ENCODE measurements at regions not wholly inside any gene's neighbourhood (a gene's known extent, or its start where the extent isn't known, plus 50 kb on each side); places are given as distances from the start of the nearest gene placed in this dataset.

DNA sequence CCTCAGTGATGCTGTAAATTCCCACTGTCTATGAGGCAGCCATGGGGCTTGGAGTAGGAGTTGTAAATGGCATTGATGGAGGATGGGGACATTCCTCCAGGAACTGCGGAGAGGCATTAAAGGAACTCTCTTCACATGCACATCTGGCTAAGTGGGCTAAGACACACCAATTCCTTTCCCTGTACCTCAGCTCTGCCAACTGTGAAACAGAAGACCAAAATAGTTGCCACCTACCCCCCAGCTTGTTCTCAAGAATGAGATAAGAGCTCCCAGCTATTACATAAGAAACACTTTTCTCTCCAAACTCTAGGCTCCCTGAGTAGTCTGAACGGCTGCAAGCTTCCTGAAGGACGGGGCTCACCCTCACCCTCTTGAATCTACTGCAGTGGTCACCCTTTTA, 144.6 kb upstream of the SLC30A5 start (continued):
- no peak for TF ChIP-seq POLR2AphosphoS5 (IDR thresholded peaks at IDR 0.05; ENCODE audit: low read depth)
- TF ChIP-seq CREB1 (CRISPR knock-in tag; IDR thresholded peaks at IDR 0.05; ENCODE audit: low read depth), result no peak
- no peak for TF ChIP-seq ZNF331 (CRISPR knock-in tag; IDR thresholded peaks at IDR 0.05; ENCODE audit: low read depth)
- no peak for TF ChIP-seq EZH2phosphoT487 (IDR thresholded peaks at IDR 0.05; ENCODE audit: unreplicated experiment)
- TF ChIP-seq, protein P1, sequence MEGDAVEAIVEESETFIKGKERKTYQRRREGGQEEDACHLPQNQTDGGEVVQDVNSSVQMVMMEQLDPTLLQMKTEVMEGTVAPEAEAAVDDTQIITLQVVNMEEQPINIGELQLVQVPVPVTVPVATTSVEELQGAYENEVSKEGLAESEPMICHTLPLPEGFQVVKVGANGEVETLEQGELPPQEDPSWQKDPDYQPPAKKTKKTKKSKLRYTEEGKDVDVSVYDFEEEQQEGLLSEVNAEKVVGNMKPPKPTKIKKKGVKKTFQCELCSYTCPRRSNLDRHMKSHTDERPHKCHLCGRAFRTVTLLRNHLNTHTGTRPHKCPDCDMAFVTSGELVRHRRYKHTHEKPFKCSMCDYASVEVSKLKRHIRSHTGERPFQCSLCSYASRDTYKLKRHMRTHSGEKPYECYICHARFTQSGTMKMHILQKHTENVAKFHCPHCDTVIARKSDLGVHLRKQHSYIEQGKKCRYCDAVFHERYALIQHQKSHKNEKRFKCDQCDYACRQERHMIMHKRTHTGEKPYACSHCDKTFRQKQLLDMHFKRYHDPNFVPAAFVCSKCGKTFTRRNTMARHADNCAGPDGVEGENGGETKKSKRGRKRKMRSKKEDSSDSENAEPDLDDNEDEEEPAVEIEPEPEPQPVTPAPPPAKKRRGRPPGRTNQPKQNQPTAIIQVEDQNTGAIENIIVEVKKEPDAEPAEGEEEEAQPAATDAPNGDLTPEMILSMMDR (conservative IDR thresholded peaks at IDR 0.05; ENCODE audit: low read depth in 2 of 2), result no peak

DNA sequence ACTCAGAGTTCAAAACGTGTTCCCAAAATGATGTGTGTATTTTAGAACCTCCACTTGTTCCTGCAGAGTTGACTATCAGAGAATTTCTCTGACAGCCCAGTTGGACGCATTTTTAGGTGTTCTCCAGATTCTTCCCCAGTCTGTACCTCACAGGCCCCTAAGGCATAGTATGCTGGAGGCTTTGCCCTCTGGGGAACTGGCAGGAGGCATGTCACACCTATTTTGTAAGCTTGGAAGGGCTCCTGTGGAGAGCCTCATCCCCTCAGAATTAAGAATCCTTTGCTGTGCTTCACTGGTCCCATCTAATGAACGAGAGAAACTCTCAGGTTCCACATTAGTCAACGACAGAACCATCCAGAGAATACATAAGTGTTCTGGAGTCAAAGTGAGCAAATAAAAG, 144.1 kb upstream of the SLC30A5 start:
- Histone ChIP-seq H3K4me3 (no peak overlapping the region), H3K27me3 (ENCODE audit: insufficient read depth) (no peaks in the 10 kb centered on the region), H3K4me2 (no peak overlapping the region), H3K79me2 (replicated peaks; ENCODE audit: insufficient read depth) (no peaks in the 10 kb centered on the region), H4K20me1 (replicated peaks; ENCODE audit: insufficient read depth) (no peaks in the 10 kb centered on the region), H2AFZ (peak overlapping the region; percentile 7; the same call in 1 of the 2 replicates), H3K36me3 (ENCODE audit: insufficient read depth) (no peaks in the 10 kb centered on the region), H3K27ac (ENCODE audit: low read depth) (no peak overlapping the region), H3F3A (replicated peaks; ENCODE audit: low read depth) (no peaks in the 10 kb centered on the region), H3K9me2 (ENCODE audit: insufficient read depth) (peaks cover 13% of the 10 kb centered on the region; the same call in 1 of the 2 replicates), H3K4me1 (ENCODE audit: insufficient read depth) (no peaks in the 10 kb centered on the region)
- Mint-ChIP-seq H3K4me3 (no peak overlapping the region), H3K27ac (no peak overlapping the region), H3K27me3 (ENCODE audit: insufficient read depth, low read depth, poor library complexity) (no peaks in the 10 kb centered on the region), H3K9me3 (no peaks in the 10 kb centered on the region), H3K36me3 (ENCODE audit: low read depth) (no peaks in the 10 kb centered on the region), H3K4me1 (peaks cover 9% of the 10 kb centered on the region; the same call in 2 of the 3 replicates)
- no peak for ATAC-seq
- TF ChIP-seq CREB1 (CRISPR knock-in tag; IDR thresholded peaks at IDR 0.05; ENCODE audit: low read depth) (no peak), ZNF331 (CRISPR knock-in tag; IDR thresholded peaks at IDR 0.05; ENCODE audit: low read depth) (no peak), NANOG (IDR thresholded peaks at IDR 0.05; ENCODE audit: borderline replicate concordance) (no peak), EZH2 (IDR thresholded peaks at IDR 0.05; ENCODE audit: low read depth, unreplicated experiment) (no peak), EZH2phosphoT487 (IDR thresholded peaks at IDR 0.05; ENCODE audit: unreplicated experiment) (no peak), JUNB (IDR thresholded peaks at IDR 0.05; ENCODE audit: unreplicated experiment) (no peak)
- TF ChIP-seq, protein P1 (conservative IDR thresholded peaks at IDR 0.05; ENCODE audit: low read depth in 2 of 2), result no peak
- TF ChIP-seq, protein P2, sequence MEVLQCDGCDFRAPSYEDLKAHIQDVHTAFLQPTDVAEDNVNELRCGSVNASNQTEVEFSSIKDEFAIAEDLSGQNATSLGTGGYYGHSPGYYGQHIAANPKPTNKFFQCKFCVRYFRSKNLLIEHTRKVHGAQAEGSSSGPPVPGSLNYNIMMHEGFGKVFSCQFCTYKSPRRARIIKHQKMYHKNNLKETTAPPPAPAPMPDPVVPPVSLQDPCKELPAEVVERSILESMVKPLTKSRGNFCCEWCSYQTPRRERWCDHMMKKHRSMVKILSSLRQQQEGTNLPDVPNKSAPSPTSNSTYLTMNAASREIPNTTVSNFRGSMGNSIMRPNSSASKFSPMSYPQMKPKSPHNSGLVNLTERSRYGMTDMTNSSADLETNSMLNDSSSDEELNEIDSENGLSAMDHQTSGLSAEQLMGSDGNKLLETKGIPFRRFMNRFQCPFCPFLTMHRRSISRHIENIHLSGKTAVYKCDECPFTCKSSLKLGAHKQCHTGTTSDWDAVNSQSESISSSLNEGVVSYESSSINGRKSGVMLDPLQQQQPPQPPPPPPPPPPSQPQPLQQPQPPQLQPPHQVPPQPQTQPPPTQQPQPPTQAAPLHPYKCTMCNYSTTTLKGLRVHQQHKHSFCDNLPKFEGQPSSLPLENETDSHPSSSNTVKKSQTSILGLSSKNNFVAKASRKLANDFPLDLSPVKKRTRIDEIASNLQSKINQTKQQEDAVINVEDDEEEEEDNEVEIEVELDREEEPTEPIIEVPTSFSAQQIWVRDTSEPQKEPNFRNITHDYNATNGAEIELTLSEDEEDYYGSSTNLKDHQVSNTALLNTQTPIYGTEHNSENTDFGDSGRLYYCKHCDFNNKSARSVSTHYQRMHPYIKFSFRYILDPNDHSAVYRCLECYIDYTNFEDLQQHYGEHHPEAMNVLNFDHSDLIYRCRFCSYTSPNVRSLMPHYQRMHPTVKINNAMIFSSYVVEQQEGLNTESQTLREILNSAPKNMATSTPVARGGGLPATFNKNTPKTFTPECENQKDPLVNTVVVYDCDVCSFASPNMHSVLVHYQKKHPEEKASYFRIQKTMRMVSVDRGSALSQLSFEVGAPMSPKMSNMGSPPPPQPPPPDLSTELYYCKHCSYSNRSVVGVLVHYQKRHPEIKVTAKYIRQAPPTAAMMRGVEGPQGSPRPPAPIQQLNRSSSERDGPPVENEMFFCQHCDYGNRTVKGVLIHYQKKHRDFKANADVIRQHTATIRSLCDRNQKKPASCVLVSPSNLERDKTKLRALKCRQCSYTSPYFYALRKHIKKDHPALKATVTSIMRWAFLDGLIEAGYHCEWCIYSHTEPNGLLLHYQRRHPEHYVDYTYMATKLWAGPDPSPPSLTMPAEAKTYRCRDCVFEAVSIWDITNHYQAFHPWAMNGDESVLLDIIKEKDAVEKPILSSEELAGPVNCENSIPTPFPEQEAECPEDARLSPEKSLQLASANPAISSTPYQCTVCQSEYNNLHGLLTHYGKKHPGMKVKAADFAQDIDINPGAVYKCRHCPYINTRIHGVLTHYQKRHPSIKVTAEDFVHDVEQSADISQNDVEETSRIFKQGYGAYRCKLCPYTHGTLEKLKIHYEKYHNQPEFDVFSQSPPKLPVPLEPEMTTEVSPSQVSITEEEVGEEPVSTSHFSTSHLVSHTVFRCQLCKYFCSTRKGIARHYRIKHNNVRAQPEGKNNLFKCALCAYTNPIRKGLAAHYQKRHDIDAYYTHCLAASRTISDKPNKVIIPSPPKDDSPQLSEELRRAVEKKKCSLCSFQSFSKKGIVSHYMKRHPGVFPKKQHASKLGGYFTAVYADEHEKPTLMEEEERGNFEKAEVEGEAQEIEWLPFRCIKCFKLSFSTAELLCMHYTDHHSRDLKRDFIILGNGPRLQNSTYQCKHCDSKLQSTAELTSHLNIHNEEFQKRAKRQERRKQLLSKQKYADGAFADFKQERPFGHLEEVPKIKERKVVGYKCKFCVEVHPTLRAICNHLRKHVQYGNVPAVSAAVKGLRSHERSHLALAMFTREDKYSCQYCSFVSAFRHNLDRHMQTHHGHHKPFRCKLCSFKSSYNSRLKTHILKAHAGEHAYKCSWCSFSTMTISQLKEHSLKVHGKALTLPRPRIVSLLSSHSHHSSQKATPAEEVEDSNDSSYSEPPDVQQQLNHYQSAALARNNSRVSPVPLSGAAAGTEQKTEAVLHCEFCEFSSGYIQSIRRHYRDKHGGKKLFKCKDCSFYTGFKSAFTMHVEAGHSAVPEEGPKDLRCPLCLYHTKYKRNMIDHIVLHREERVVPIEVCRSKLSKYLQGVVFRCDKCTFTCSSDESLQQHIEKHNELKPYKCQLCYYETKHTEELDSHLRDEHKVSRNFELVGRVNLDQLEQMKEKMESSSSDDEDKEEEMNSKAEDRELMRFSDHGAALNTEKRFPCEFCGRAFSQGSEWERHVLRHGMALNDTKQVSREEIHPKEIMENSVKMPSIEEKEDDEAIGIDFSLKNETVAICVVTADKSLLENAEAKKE (CRISPR knock-in tag; IDR thresholded peaks at IDR 0.05), result no peak
- TF ChIP-seq, protein P3, sequence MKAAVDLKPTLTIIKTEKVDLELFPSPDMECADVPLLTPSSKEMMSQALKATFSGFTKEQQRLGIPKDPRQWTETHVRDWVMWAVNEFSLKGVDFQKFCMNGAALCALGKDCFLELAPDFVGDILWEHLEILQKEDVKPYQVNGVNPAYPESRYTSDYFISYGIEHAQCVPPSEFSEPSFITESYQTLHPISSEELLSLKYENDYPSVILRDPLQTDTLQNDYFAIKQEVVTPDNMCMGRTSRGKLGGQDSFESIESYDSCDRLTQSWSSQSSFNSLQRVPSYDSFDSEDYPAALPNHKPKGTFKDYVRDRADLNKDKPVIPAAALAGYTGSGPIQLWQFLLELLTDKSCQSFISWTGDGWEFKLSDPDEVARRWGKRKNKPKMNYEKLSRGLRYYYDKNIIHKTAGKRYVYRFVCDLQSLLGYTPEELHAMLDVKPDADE (IDR thresholded peaks at IDR 0.05), result no peak
- no peak for DNase-seq (ENCODE audit: low spot score)

All from GM23338 (cell line).